ENCODE measurements at regions not wholly inside any gene's neighbourhood (a gene's known extent, or its start where the extent isn't known, plus 50 kb on each side); places are given as distances from the start of the nearest gene placed in this dataset.

DNA sequence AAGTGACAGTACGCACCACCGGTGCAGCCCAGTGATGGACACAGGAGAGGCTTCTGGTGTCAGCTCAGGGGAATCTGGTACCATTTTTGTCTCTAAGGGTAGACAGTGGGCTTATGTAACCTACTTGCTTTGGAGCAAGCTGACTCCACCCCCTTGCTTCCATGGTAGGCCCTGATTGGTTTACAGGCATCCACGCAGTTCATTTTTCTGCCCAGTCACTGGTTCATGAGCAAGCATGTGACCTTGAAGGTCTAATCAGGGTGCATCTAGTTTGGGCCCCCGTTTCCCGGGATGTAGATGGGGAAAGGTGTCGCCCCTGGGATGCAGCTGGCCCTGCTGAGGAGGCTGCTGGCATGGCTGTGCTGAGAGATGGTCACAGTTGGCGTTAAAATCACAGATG, 244.8 kb upstream of the KCNG1 start:
- no peak overlapping the region for H3K4me3 ChIP-seq (ENCODE audit: severe bottlenecking)
- no peaks in the 10 kb centered on the region for H3K36me3 ChIP-seq (ENCODE audit: low read depth)
- ATAC-seq (ENCODE audit: low read depth) (no peak), DNase-seq (ENCODE audit: low spot score) (no peak)
- no peaks in the 10 kb centered on the region for H3K4me1 ChIP-seq (ENCODE audit: insufficient read depth, poor library complexity, severe bottlenecking)
- H3K27me3 ChIP-seq (ENCODE audit: insufficient read depth, poor library complexity, severe bottlenecking), result no peaks in the 10 kb centered on the region
- no peaks in the 10 kb centered on the region for H3K9me3 ChIP-seq (ENCODE audit: severe bottlenecking)
- TF ChIP-seq, protein P1, sequence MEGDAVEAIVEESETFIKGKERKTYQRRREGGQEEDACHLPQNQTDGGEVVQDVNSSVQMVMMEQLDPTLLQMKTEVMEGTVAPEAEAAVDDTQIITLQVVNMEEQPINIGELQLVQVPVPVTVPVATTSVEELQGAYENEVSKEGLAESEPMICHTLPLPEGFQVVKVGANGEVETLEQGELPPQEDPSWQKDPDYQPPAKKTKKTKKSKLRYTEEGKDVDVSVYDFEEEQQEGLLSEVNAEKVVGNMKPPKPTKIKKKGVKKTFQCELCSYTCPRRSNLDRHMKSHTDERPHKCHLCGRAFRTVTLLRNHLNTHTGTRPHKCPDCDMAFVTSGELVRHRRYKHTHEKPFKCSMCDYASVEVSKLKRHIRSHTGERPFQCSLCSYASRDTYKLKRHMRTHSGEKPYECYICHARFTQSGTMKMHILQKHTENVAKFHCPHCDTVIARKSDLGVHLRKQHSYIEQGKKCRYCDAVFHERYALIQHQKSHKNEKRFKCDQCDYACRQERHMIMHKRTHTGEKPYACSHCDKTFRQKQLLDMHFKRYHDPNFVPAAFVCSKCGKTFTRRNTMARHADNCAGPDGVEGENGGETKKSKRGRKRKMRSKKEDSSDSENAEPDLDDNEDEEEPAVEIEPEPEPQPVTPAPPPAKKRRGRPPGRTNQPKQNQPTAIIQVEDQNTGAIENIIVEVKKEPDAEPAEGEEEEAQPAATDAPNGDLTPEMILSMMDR (IDR thresholded peaks at IDR 0.05; ENCODE audit: poor library complexity, severe bottlenecking), result no peak
- no peak overlapping the region for H3K27ac ChIP-seq (ENCODE audit: poor library complexity, severe bottlenecking)

DNA sequence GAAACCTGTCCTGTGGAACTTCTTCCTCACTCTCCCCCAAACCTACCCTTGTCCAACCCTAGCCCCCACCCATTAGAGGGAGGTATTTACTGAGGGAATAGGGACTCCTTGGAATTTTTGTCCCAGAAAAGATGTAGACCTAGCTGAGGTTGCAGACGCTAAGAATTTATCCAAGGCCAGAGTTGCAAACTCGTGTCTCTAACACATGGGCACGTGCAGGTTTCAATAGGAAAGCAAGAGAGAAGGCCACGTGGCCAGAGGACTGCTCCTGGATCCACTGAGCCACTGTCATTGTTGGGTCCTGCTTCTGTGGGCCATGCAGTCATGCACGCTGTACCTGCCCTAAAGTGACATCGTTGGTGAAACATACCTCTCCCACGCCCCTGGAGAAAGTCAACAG, 243.4 kb upstream of the KCNG1 start:
- no peaks in the 10 kb centered on the region for H3K36me3 ChIP-seq (ENCODE audit: low read depth)
- no peaks in the 10 kb centered on the region for H3K4me1 ChIP-seq (ENCODE audit: insufficient read depth, poor library complexity, severe bottlenecking)

DNA sequence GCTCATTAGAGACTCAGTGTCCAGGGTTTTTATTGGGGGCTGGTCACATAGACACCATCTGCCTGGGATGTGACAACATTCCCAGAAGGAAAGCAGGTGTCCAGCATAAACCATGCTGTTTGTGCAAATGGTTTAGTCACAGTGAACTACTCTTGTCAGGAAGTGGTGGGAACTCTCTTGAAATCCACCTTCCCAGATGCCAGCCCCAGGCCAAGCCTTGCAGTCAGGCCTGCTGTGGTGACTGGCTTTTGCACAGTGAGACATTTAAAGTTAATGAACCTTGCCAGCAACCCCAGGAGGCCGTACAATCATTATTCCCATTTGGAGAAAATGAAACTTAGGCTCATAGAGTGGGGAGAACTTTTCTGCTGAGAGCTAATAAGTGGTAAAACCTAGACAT, 242.5 kb upstream of the KCNG1 start:
- H3K4me3 ChIP-seq (ENCODE audit: severe bottlenecking), result no peak overlapping the region
- ATAC-seq (ENCODE audit: low read depth) (no peak), DNase-seq (ENCODE audit: low spot score) (no peak)
- TF ChIP-seq, protein P1 (IDR thresholded peaks at IDR 0.05; ENCODE audit: poor library complexity, severe bottlenecking), result no peak
- H3K4me1 ChIP-seq (ENCODE audit: insufficient read depth, poor library complexity, severe bottlenecking), result no peaks in the 10 kb centered on the region
- H3K27me3 ChIP-seq (ENCODE audit: insufficient read depth, poor library complexity, severe bottlenecking), result no peaks in the 10 kb centered on the region
- no peaks in the 10 kb centered on the region for H3K9me3 ChIP-seq (ENCODE audit: severe bottlenecking)
- no peak overlapping the region for H3K27ac ChIP-seq (ENCODE audit: poor library complexity, severe bottlenecking)
- no peaks in the 10 kb centered on the region for H3K36me3 ChIP-seq (ENCODE audit: low read depth)

More for the DNA sequence above, 243.4 kb upstream of the KCNG1 start:
- H3K9me3 ChIP-seq (ENCODE audit: severe bottlenecking), result no peaks in the 10 kb centered on the region
- DNase-seq (ENCODE audit: low spot score) (no peak), ATAC-seq (ENCODE audit: low read depth) (no peak)
- no peaks in the 10 kb centered on the region for H3K27me3 ChIP-seq (ENCODE audit: insufficient read depth, poor library complexity, severe bottlenecking)
- TF ChIP-seq, protein P1 (IDR thresholded peaks at IDR 0.05; ENCODE audit: poor library complexity, severe bottlenecking), result no peak
- H3K27ac ChIP-seq (ENCODE audit: poor library complexity, severe bottlenecking), result no peak overlapping the region
- no peak overlapping the region for H3K4me3 ChIP-seq (ENCODE audit: severe bottlenecking)

DNA sequence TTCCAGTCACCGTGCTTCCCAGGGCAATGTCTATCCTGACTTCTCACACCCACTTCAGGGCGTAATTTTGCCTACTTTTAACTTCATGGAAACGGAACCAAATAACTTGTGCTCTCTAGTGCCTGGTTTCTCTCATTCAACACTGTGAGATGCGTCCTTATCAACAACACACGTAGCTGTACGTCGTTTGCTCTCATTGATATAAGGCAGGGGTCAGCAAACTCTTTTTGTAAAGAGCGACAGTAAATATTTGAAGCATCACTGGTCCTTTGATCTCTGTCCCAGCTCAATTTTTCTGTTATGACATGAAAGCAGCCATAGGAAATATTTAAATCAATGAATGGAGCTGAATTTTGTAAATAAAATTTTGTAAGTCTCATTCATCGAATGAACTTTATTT, 239.3 kb upstream of the KCNG1 start:
- TF ChIP-seq, protein P1 (IDR thresholded peaks at IDR 0.05; ENCODE audit: poor library complexity, severe bottlenecking), result no peak
- DNase-seq (ENCODE audit: low spot score), result no peak
- H3K4me1 ChIP-seq (ENCODE audit: insufficient read depth, poor library complexity, severe bottlenecking), result peaks cover 19% of the 10 kb centered on the region
- H3K27me3 ChIP-seq (ENCODE audit: insufficient read depth, poor library complexity, severe bottlenecking), result no peaks in the 10 kb centered on the region
- no peaks in the 10 kb centered on the region for H3K36me3 ChIP-seq (ENCODE audit: low read depth)
- no peak for ATAC-seq (ENCODE audit: low read depth)
- H3K9me3 ChIP-seq (ENCODE audit: severe bottlenecking), result no peaks in the 10 kb centered on the region
- no peak overlapping the region for H3K27ac ChIP-seq (ENCODE audit: poor library complexity, severe bottlenecking)
- H3K4me3 ChIP-seq (ENCODE audit: severe bottlenecking), result no peak overlapping the region

DNA sequence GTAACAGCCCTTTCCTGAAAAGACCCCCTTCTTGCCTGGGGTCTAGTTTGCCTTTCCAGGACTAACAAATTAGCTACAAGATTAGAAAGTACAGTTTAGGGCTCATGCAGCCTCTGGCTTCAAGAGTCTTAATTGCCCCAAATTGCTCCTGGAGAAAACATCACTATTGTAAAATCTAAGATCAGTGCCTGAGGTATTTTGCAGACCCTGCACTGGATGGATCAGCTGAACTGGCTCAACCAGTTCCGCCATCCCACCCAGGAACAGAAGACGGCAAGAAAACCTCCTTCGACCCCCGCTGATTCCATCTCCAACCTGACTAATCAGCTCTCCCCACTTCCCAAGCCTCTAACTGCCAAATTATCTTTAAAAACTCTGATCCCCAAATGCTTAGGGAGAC, 236.5 kb upstream of the KCNG1 start:
- TF ChIP-seq, protein P1 (IDR thresholded peaks at IDR 0.05; ENCODE audit: poor library complexity, severe bottlenecking), result no peak
- Histone ChIP-seq H3K27ac (ENCODE audit: poor library complexity, severe bottlenecking) (peak overlapping the region; percentile 53), H3K9me3 (ENCODE audit: severe bottlenecking) (no peaks in the 10 kb centered on the region), H3K4me1 (ENCODE audit: insufficient read depth, poor library complexity, severe bottlenecking) (peaks cover 19% of the 10 kb centered on the region), H3K4me3 (ENCODE audit: severe bottlenecking) (no peak overlapping the region), H3K36me3 (ENCODE audit: low read depth) (no peaks in the 10 kb centered on the region), H3K27me3 (ENCODE audit: insufficient read depth, poor library complexity, severe bottlenecking) (no peaks in the 10 kb centered on the region)
- no peak for DNase-seq (ENCODE audit: low spot score)
- ATAC-seq (ENCODE audit: low read depth), result no peak

All from RWPE2 (cell line).